ENCODE measurements at regions not wholly inside any gene's neighbourhood (a gene's known extent, or its start where the extent isn't known, plus 50 kb on each side); places are given as distances from the start of the nearest gene placed in this dataset.

- DNase-seq (ENCODE audit: extremely low spot score) = no peak
- TF ChIP-seq FOXM1 (IDR thresholded peaks at IDR 0.05; ENCODE audit: borderline replicate concordance) (no peak), BHLHE40 (IDR thresholded peaks at IDR 0.05; ENCODE audit: borderline replicate concordance) (no peak), SP1 (IDR thresholded peaks at IDR 0.05) (no peak), L3MBTL2 (conservative IDR thresholded peaks at IDR 0.05) (no peak), NFRKB (IDR thresholded peaks at IDR 0.05) (no peak)
- POLR2A ChIA-PET = no interaction called here
- CTCF ChIA-PET = no interaction called here
These were observed 161.1 kb upstream of the ZMIZ1 start for GRCh38 chr10:78907551-78908211.

- no peak for DNase-seq (ENCODE audit: extremely low spot score)
- TF ChIP-seq BHLHE40 (IDR thresholded peaks at IDR 0.05; ENCODE audit: borderline replicate concordance) = no peak
- TF ChIP-seq FOXK2 (IDR thresholded peaks at IDR 0.05) = no peak
- TF ChIP-seq SUZ12 (IDR thresholded peaks at IDR 0.05) = no peak
- ChIA-PET CTCF (interaction anchor here (0.9 kb wide), 1 partner anchor 12 kb away, joined by 3 read pairs; no protein-coding TSS in a partner anchor), POLR2A (interaction anchor here (0.9 kb wide), 1 partner anchor 64 kb away, joined by 3 read pairs; no protein-coding TSS in a partner anchor)
These were observed 159.5 kb upstream of the ZMIZ1 start for GRCh38 chr10:78909221-78909620.

GRCh38 chr10:78910021-78910420, 158.7 kb upstream of the ZMIZ1 start:
- no peak for TF ChIP-seq CTBP1 (IDR thresholded peaks at IDR 0.05; ENCODE audit: borderline replicate concordance)
- no peak for TF ChIP-seq ZNF384 (IDR thresholded peaks at IDR 0.05)
- no peak for TF ChIP-seq HDGF (IDR thresholded peaks at IDR 0.05; ENCODE audit: borderline replicate concordance)
- TF ChIP-seq SP1 (IDR thresholded peaks at IDR 0.05) = no peak
- no peak for TF ChIP-seq BHLHE40 (IDR thresholded peaks at IDR 0.05; ENCODE audit: borderline replicate concordance)
- TF ChIP-seq SUZ12 (IDR thresholded peaks at IDR 0.05) = no peak
- DNase-seq (ENCODE audit: extremely low spot score) = no peak
- ChIA-PET POLR2A (interaction anchor here (0.9 kb wide), 1 partner anchor 64 kb away, joined by 3 read pairs; no protein-coding TSS in a partner anchor), CTCF (interaction anchor here (0.9 kb wide), 1 partner anchor 12 kb away, joined by 3 read pairs; no protein-coding TSS in a partner anchor)

- DNase-seq (ENCODE audit: extremely low spot score) = no peak
- ChIA-PET CTCF (no interaction called here), POLR2A (no interaction called here)
- TF ChIP-seq SP1 (IDR thresholded peaks at IDR 0.05) (no peak), FOXA1 (IDR thresholded peaks at IDR 0.05) (no peak), BHLHE40 (IDR thresholded peaks at IDR 0.05; ENCODE audit: borderline replicate concordance) (no peak), NFRKB (IDR thresholded peaks at IDR 0.05) (no peak), FOXM1 (IDR thresholded peaks at IDR 0.05; ENCODE audit: borderline replicate concordance) (no peak)
These were observed 158.3 kb upstream of the ZMIZ1 start for GRCh38 chr10:78910476-78910875.

GRCh38 chr10:78910886-78911285, 157.9 kb upstream of the ZMIZ1 start:
- TF ChIP-seq L3MBTL2 (conservative IDR thresholded peaks at IDR 0.05) = no peak
- TF ChIP-seq SUZ12 (IDR thresholded peaks at IDR 0.05) = no peak
- TF ChIP-seq CTBP1 (IDR thresholded peaks at IDR 0.05; ENCODE audit: borderline replicate concordance) = no peak
- TF ChIP-seq FOXM1 (IDR thresholded peaks at IDR 0.05; ENCODE audit: borderline replicate concordance) = no peak
- no peak for TF ChIP-seq ARNT (IDR thresholded peaks at IDR 0.05)
- no peak for TF ChIP-seq ELF4 (IDR thresholded peaks at IDR 0.05)
- TF ChIP-seq FOXK2 (IDR thresholded peaks at IDR 0.05) = no peak
- no peak for TF ChIP-seq LEF1 (IDR thresholded peaks at IDR 0.05; ENCODE audit: borderline replicate concordance)
- TF ChIP-seq FOXA1 (IDR thresholded peaks at IDR 0.05) = no peak
- no peak for TF ChIP-seq HDGF (IDR thresholded peaks at IDR 0.05; ENCODE audit: borderline replicate concordance)
- no peak for TF ChIP-seq ZNF384 (IDR thresholded peaks at IDR 0.05)
- TF ChIP-seq NFRKB (IDR thresholded peaks at IDR 0.05) = no peak
- TF ChIP-seq SP1 (IDR thresholded peaks at IDR 0.05) = no peak
- no peak for TF ChIP-seq BHLHE40 (IDR thresholded peaks at IDR 0.05; ENCODE audit: borderline replicate concordance)
- TF ChIP-seq TARDBP (IDR thresholded peaks at IDR 0.05) = no peak
- no peak for TF ChIP-seq PKNOX1 (IDR thresholded peaks at IDR 0.05)
- CTCF ChIA-PET = no interaction called here
- no peak for DNase-seq (ENCODE audit: extremely low spot score)
- POLR2A ChIA-PET = no interaction called here

GRCh38 chr10:78911533-78912340, 157.0 kb upstream of the ZMIZ1 start:
- CTCF ChIA-PET = no interaction called here
- POLR2A ChIA-PET = no interaction called here
- no peak for TF ChIP-seq NFRKB (IDR thresholded peaks at IDR 0.05)
- TF ChIP-seq FOXA1 (IDR thresholded peaks at IDR 0.05) = no peak
- TF ChIP-seq SUZ12 (IDR thresholded peaks at IDR 0.05) = no peak
- no peak for TF ChIP-seq SP1 (IDR thresholded peaks at IDR 0.05)
- TF ChIP-seq ELF4 (IDR thresholded peaks at IDR 0.05) = no peak
- no peak for TF ChIP-seq BHLHE40 (IDR thresholded peaks at IDR 0.05; ENCODE audit: borderline replicate concordance)
- TF ChIP-seq L3MBTL2 (conservative IDR thresholded peaks at IDR 0.05) = no peak
- TF ChIP-seq LEF1 (IDR thresholded peaks at IDR 0.05; ENCODE audit: borderline replicate concordance) = no peak
- TF ChIP-seq CTBP1 (IDR thresholded peaks at IDR 0.05; ENCODE audit: borderline replicate concordance) = no peak
- TF ChIP-seq HDGF (IDR thresholded peaks at IDR 0.05; ENCODE audit: borderline replicate concordance) = no peak
- TF ChIP-seq FOXK2 (IDR thresholded peaks at IDR 0.05) = no peak
- no peak for TF ChIP-seq ZNF384 (IDR thresholded peaks at IDR 0.05)
- no peak for DNase-seq (ENCODE audit: extremely low spot score)

GRCh38 chr10:78912361-78913218, 156.2 kb upstream of the ZMIZ1 start:
- POLR2A ChIA-PET = no interaction called here
- DNase-seq (ENCODE audit: extremely low spot score) = no peak
- CTCF ChIA-PET = no interaction called here
- TF ChIP-seq CTBP1 (IDR thresholded peaks at IDR 0.05; ENCODE audit: borderline replicate concordance) = no peak
- TF ChIP-seq HDGF (IDR thresholded peaks at IDR 0.05; ENCODE audit: borderline replicate concordance) = no peak
- TF ChIP-seq BHLHE40 (IDR thresholded peaks at IDR 0.05; ENCODE audit: borderline replicate concordance) = no peak
- TF ChIP-seq FOXA1 (IDR thresholded peaks at IDR 0.05) = no peak
- no peak for TF ChIP-seq PKNOX1 (IDR thresholded peaks at IDR 0.05)
- TF ChIP-seq TARDBP (IDR thresholded peaks at IDR 0.05) = no peak
- no peak for TF ChIP-seq FOXM1 (IDR thresholded peaks at IDR 0.05; ENCODE audit: borderline replicate concordance)

All from HEK293T (cell line).